ENCODE measurements at regions not wholly inside any gene's neighbourhood (a gene's known extent, or its start where the extent isn't known, plus 50 kb on each side); places are given as distances from the start of the nearest gene placed in this dataset.

GRCh38 chr4:105074097-105074496 lies 72.6 kb upstream of the TET2 start:
- no peak overlapping the region for H3K27ac ChIP-seq
- H3K9me3 ChIP-seq, result no peaks in the 10 kb centered on the region
- no peak overlapping the region for H3K4me3 ChIP-seq
- no peaks in the 10 kb centered on the region for H3K36me3 ChIP-seq
- no peaks in the 10 kb centered on the region for H3K4me1 ChIP-seq
- no peak for TF ChIP-seq CTCF (IDR thresholded peaks at IDR 0.05)
- DNase-seq (ENCODE audit: low spot score), result no peak
- no peaks in the 10 kb centered on the region for H3K27me3 ChIP-seq

GRCh38 chr4:105075045-105075444 lies 71.6 kb upstream of the TET2 start:
- no peaks in the 10 kb centered on the region for H3K36me3 ChIP-seq
- no peak for DNase-seq (ENCODE audit: low spot score)
- H3K27me3 ChIP-seq, result no peaks in the 10 kb centered on the region
- no peak overlapping the region for H3K4me3 ChIP-seq
- H3K9me3 ChIP-seq, result no peaks in the 10 kb centered on the region
- no peaks in the 10 kb centered on the region for H3K4me1 ChIP-seq
- no peak overlapping the region for H3K27ac ChIP-seq
- no peak for TF ChIP-seq CTCF (IDR thresholded peaks at IDR 0.05)

GRCh38 chr4:105088110-105088879 lies 58.4 kb upstream of the TET2 start:
- no peaks in the 10 kb centered on the region for H3K27me3 ChIP-seq
- H3K27ac ChIP-seq, result no peak overlapping the region
- no peaks in the 10 kb centered on the region for H3K4me1 ChIP-seq
- no peak for DNase-seq (ENCODE audit: low spot score)
- no peak overlapping the region for H3K4me3 ChIP-seq
- no peaks in the 10 kb centered on the region for H3K36me3 ChIP-seq
- H3K9me3 ChIP-seq, result peaks cover 0 to 6% of the 10 kb centered on the region in 2 donors
- TF ChIP-seq CTCF (IDR thresholded peaks at IDR 0.05), result no peak

GRCh38 chr4:105092356-105092755 lies 54.3 kb upstream of the TET2 start:
- no peaks in the 10 kb centered on the region for H3K27me3 ChIP-seq
- no peaks in the 10 kb centered on the region for H3K4me1 ChIP-seq
- peaks cover 0 to 25% of the 10 kb centered on the region in 2 donors for H3K9me3 ChIP-seq
- no peak overlapping the region for H3K4me3 ChIP-seq
- H3K36me3 ChIP-seq, result no peaks in the 10 kb centered on the region
- no peak for DNase-seq (ENCODE audit: low spot score)
- no peak overlapping the region for H3K27ac ChIP-seq
- TF ChIP-seq CTCF (IDR thresholded peaks at IDR 0.05), result no peak

- Histone ChIP-seq H3K9me3 (peaks cover 0 to 29% of the 10 kb centered on the region in 2 donors), H3K27me3 (no peaks in the 10 kb centered on the region), H3K4me3 (no peak overlapping the region), H3K36me3 (no peaks in the 10 kb centered on the region), H3K27ac (no peak overlapping the region), H3K4me1 (no peaks in the 10 kb centered on the region)
- TF ChIP-seq CTCF (IDR thresholded peaks at IDR 0.05), result no peak
- DNase-seq (ENCODE audit: low spot score), result no peak
Observed at GRCh38 chr4:105092768-105093167, 53.9 kb upstream of the TET2 start.

- H3K27me3 ChIP-seq, result no peaks in the 10 kb centered on the region
- no peak overlapping the region for H3K4me3 ChIP-seq
- H3K9me3 ChIP-seq, result peaks cover 0 to 29% of the 10 kb centered on the region in 2 donors
- no peak overlapping the region for H3K27ac ChIP-seq
- no peaks in the 10 kb centered on the region for H3K36me3 ChIP-seq
- no peak for TF ChIP-seq CTCF (IDR thresholded peaks at IDR 0.05)
- no peaks in the 10 kb centered on the region for H3K4me1 ChIP-seq
- no peak for DNase-seq (ENCODE audit: low spot score)
Observed at GRCh38 chr4:105093975-105094374, 52.7 kb upstream of the TET2 start.

All from right atrium auricular region (tissue), 2 donors.